ENCODE measurements at regions not wholly inside any gene's neighbourhood (a gene's known extent, or its start where the extent isn't known, plus 50 kb on each side); places are given as distances from the start of the nearest gene placed in this dataset.

DNA sequence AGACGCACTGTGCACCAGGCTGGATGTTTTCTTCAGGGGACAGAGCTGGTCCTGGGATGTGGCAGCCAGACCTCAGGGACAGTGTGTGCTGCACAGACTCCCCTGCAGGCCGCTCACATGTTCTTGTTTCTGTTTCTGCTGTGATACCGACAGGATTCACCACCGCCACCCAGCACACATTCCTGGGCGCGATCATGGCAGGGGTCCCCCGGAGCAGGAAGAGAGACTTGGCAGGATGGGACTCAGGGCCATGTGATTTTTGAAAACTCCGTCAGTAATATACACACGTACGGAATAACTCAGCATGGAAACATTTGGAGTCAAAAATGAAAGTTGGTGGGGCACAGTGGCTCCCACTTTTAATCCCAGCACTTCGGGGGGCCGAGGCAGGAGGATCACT is 79.0 kb downstream of the HAPSTR1 start:
- H3K4me3 ChIP-seq: no peak overlapping the region
- no peaks in the 10 kb centered on the region for H3K36me3 ChIP-seq
- H3K9me3 ChIP-seq: no peaks in the 10 kb centered on the region
- TF ChIP-seq EP300 (IDR thresholded peaks at IDR 0.05): no peak
- TF ChIP-seq, protein P1, sequence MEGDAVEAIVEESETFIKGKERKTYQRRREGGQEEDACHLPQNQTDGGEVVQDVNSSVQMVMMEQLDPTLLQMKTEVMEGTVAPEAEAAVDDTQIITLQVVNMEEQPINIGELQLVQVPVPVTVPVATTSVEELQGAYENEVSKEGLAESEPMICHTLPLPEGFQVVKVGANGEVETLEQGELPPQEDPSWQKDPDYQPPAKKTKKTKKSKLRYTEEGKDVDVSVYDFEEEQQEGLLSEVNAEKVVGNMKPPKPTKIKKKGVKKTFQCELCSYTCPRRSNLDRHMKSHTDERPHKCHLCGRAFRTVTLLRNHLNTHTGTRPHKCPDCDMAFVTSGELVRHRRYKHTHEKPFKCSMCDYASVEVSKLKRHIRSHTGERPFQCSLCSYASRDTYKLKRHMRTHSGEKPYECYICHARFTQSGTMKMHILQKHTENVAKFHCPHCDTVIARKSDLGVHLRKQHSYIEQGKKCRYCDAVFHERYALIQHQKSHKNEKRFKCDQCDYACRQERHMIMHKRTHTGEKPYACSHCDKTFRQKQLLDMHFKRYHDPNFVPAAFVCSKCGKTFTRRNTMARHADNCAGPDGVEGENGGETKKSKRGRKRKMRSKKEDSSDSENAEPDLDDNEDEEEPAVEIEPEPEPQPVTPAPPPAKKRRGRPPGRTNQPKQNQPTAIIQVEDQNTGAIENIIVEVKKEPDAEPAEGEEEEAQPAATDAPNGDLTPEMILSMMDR (IDR thresholded peaks at IDR 0.05): no peak
- TF ChIP-seq POLR2A (IDR thresholded peaks at IDR 0.05): no peak
- TF ChIP-seq POLR2AphosphoS5 (IDR thresholded peaks at IDR 0.05): no peak
- no peak for DNase-seq
- no peaks in the 10 kb centered on the region for H3K4me1 ChIP-seq
- H3K27ac ChIP-seq: no peak overlapping the region
- H3K27me3 ChIP-seq: no peaks in the 10 kb centered on the region
- intact Hi-C loops (cut with DNase I): no loop called here
- 87 to 88% methylated on average over 12 of the region's 12 CpGs for whole genome bisulfite sequencing, 2 donors

DNA sequence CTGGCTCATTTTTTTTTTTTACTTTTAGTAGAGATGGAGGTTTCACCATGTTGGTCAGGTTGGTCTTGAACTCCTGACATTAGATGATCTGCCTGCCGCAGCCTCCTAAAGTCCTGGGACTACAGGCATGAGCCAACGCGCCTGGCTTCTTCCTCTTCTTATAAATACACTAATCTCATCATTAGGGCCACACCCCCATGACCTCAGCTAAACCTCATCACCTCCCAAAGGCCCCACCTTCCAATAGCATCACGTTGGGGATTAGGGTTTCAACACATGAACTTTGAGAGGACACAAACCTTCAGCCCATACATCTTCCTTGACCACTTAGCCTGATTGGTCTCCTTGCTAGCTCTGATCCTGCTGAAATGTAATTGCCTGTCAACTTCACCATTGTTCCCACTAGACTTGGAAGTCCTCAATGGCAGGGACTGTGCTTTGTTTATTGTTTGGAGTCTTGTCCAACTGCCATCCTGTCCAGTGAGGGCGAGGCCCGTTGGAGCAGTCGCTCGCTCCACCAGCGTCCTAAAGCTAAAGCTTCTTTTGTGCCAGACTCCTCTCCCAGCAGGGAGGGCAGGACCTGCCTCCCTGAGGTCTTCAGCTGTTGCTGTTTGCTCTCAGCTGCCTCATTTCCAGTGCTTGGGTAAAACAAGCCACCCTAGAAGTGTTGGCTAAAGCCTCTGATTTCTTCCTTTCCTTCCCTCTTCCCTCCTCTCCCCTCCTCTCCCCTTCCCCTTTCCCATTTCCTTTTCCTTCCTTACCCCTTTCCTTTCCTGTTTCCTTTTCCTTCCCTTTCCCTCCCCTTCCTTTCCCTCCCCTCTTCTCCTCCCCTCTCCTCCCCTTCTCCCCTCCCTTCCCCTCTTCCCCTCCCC is 85.3 kb downstream of the HAPSTR1 start:
- DNase-seq: no peak
- 42 to 56% methylated on average over 9 of the region's 9 CpGs for WGBS, 2 donors
- H3K4me1 ChIP-seq: no peaks in the 10 kb centered on the region
- no peak overlapping the region for H3K27ac ChIP-seq
- intact Hi-C loops (cut with DNase I): no loop called here
- TF ChIP-seq EP300 (IDR thresholded peaks at IDR 0.05): no peak
- no peak for TF ChIP-seq POLR2A (IDR thresholded peaks at IDR 0.05)
- TF ChIP-seq, protein P1 (IDR thresholded peaks at IDR 0.05): no peak
- TF ChIP-seq POLR2AphosphoS5 (IDR thresholded peaks at IDR 0.05): no peak
- no peaks in the 10 kb centered on the region for H3K27me3 ChIP-seq
- no peak overlapping the region for H3K4me3 ChIP-seq
- H3K36me3 ChIP-seq: no peaks in the 10 kb centered on the region
- H3K9me3 ChIP-seq: no peaks in the 10 kb centered on the region

DNA sequence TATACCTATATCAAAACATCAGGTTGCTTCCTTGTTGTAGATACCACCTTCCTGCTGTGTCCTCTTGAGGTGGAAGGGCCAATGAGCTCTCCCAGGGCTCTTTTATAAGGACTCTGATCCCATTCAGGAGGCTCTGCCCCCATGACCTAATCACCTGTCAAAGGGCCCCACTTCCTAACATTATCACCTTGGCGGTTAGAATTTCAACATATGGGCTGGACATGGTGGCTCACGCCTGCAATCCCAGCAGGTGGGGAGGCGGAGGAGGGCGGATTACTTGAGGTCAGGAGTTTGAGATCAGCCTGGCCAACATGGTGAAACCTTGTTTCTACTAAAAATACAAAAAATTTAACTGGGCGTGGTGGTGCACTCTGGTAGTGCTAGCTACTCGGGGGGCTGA is 86.4 kb downstream of the HAPSTR1 start:
- intact Hi-C loops (cut with DNase I): no loop called here
- Histone ChIP-seq H3K9me3 (no peaks in the 10 kb centered on the region), H3K36me3 (no peaks in the 10 kb centered on the region), H3K4me1 (no peaks in the 10 kb centered on the region), H3K27ac (no peak overlapping the region), H3K27me3 (no peaks in the 10 kb centered on the region), H3K4me3 (no peak overlapping the region)
- TF ChIP-seq, protein P1 (IDR thresholded peaks at IDR 0.05): no peak
- no peak for TF ChIP-seq EP300 (IDR thresholded peaks at IDR 0.05)
- TF ChIP-seq POLR2A (IDR thresholded peaks at IDR 0.05): no peak
- no peak for TF ChIP-seq POLR2AphosphoS5 (IDR thresholded peaks at IDR 0.05)
- no peak for DNase-seq
- WGBS, 2 donors: 75 to 79% methylated on average over 6 of the region's 6 CpGs

DNA sequence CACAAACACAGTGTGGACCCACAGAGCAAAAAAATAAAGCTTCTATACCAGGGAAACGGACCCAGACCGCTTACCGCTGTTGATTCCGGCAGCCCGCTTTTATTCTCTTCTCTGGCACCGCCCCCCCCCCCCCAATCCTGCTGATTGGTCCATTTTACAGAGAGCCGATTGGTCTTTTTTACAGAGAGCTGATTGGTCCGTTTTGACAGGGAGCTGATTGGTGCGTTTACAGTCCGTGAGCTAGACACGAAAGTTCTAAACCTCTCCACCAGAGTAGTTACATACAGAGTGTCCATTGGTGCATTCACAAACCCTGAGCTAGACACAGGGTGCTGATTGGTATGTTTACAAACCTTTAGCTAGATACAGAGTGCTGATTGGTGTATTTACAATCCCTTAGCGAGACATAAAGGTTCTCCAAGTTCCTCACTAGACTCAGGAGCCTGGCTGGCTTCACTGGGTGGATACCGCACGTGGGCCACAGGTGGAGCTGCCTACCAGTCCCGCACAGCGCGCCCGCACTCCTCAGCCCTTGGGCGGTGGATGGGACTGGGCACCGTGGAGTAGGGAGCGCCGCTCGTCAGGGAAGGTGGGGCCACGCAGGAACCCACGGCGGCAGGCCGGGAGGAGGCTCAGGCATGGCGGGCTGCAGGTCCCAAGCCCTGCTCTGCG is 92.4 kb downstream of the HAPSTR1 start:
- Histone ChIP-seq H3K27ac (no peak overlapping the region), H3K9me3 (no peaks in the 10 kb centered on the region), H3K27me3 (no peaks in the 10 kb centered on the region), H3K4me3 (no peak overlapping the region), H3K36me3 (no peaks in the 10 kb centered on the region), H3K4me1 (no peaks in the 10 kb centered on the region)
- no peak for DNase-seq
- intact Hi-C loops (cut with DNase I): no loop called here
- TF ChIP-seq POLR2A (IDR thresholded peaks at IDR 0.05): no peak
- TF ChIP-seq EP300 (IDR thresholded peaks at IDR 0.05): no peak
- no peak for TF ChIP-seq POLR2AphosphoS5 (IDR thresholded peaks at IDR 0.05)
- TF ChIP-seq, protein P1 (IDR thresholded peaks at IDR 0.05): no peak
- 88 to 89% methylated on average over 29 of the region's 29 CpGs for WGBS, 2 donors

Measured in sigmoid colon (tissue), 6 donors.